SU-DHL-6 (cell line): ENCODE measurements at regions not wholly inside any gene's neighbourhood (a gene's known extent, or its start where the extent isn't known, plus 50 kb on each side); places are given as distances from the start of the nearest gene placed in this dataset.
"Not testable (repeated sequence)": the region's sequence is repeated elsewhere in the genome, so short reads cannot be mapped to it uniquely, and the experiment has no call there.

ENCODE experiments used
- H2AFZ ChIP-seq: fragments of 200-600 bp; sonication (generic); 2 replicates; pipeline ENCODE4 v1.6.1; 2014; ENCODE audit warnings: low read depth, mild to moderate bottlenecking, moderate library complexity, mixed read lengths, antibody characterized with exemption, low read length; ENCODE audit not compliant: severe bottlenecking
- H3F3A ChIP-seq: fragments of 200-600 bp; shearing (Covaris generic); 2 replicates; pipeline ENCODE4 v1.6.0; 2016; ENCODE audit warnings: antibody characterized with exemption, mild to moderate bottlenecking; ENCODE audit not compliant: insufficient read depth
- H3K27ac ChIP-seq: fragments of 200-600 bp; sonication (generic); 2 replicates; pipeline ENCODE4 v1.5.1; 2016; ENCODE audit warnings: low read depth, mild to moderate bottlenecking, low read length, moderate library complexity, mixed read lengths
- H3K27me3 ChIP-seq: fragments of 200-600 bp; sonication (generic), shearing (Covaris generic); 2 replicates; pipeline ENCODE4 v1.6.0; 2014; ENCODE audit warnings: mild to moderate bottlenecking, low read length
- H3K36me3 ChIP-seq: fragments of 200-600 bp; sonication (generic); 2 replicates; pipeline ENCODE4 v1.6.1; 2014; ENCODE audit warnings: mild to moderate bottlenecking, low read length, mixed read lengths
- H3K4me2 ChIP-seq: fragments of 300-600, 200-600 bp; shearing (Covaris generic), sonication (generic); 2 replicates; pipeline ENCODE4 v1.6.0; 2014; ENCODE audit warnings: low read length, low read depth, mild to moderate bottlenecking; ENCODE audit not compliant: poor library complexity, severe bottlenecking
- H3K4me3 ChIP-seq: fragments of 200-600 bp; sonication (generic); 2 replicates; pipeline ENCODE4 v1.5.1; 2014; ENCODE audit warnings: antibody characterized with exemption, low read length, mild to moderate bottlenecking, mixed read lengths; ENCODE audit not compliant: insufficient read depth, poor library complexity, severe bottlenecking
- H3K79me2 ChIP-seq: fragments of 200-600 bp; sonication (generic); 2 replicates; pipeline ENCODE4 v1.6.1; 2014; ENCODE audit warnings: mild to moderate bottlenecking, low read length, moderate library complexity; ENCODE audit not compliant: insufficient read depth
- H3K9ac ChIP-seq: fragments of 200-600 bp; sonication (generic); 2 replicates; pipeline ENCODE4 v1.7.0; 2014; ENCODE audit warnings: mild to moderate bottlenecking, low read length
- H3K9me2 ChIP-seq: fragments of 200-600 bp; sonication (generic); replicated peaks from 2 replicates; pipeline ENCODE4 v1.6.1; 2014; ENCODE audit warnings: low read length; ENCODE audit not compliant: insufficient read depth
- H3K9me3 ChIP-seq: fragments of 200-600 bp; sonication (generic); 2 replicates; pipeline ENCODE4 v1.6.1; 2014; ENCODE audit warnings: low read length, mixed read lengths; ENCODE audit not compliant: insufficient read depth
- H4K20me1 ChIP-seq: fragments of 200-600 bp; sonication (generic); 2 replicates; pipeline ENCODE4 v1.6.1; 2014; ENCODE audit warnings: low read depth, mild to moderate bottlenecking, antibody characterized with exemption, low read length, moderate library complexity, mixed read lengths
- EZH2phosphoT487 ChIP-seq: fragments of 200-600 bp; sonication (generic), shearing (Covaris generic); conservative IDR thresholded peaks from 2 replicates; pipeline ENCODE4 v1.6.1; 2018; ENCODE audit warnings: mild to moderate bottlenecking, antibody characterized with exemption, low read length, moderate library complexity, mixed read lengths
- TF ChIP-seq, protein P1 (sequence below): fragments of 200-600 bp; sonication (generic); IDR thresholded peaks from one replicate; pipeline ENCODE4 v1.5.1; 2017; ENCODE audit warnings: antibody characterized with exemption, mild to moderate bottlenecking, low read length, moderate library complexity; ENCODE audit not compliant: insufficient read depth, poor library complexity, severe bottlenecking

DNA sequence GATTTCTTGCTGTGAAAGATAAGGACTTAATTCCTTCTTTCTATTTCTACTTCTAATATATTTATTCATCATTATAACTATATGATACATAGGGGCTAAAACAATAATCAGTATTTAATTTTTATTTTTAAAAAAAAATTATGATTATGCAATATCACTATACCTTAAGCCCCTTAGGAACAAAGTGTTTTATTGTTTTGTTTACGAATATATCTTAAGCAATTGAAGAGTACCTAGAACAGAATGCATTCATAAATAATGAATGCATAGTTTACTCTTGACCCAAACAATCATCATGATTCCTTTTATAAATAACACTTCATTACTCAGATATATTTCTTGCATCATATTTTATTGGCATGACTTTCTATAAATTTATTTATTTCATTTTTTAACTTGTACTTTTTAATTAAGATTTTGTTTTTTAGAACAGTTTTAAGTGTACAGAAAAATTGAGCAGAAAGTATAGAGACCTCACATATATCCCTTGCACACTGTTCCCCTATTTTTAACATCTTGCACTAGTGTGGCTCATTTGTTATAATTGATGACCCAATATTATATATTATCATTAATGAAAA lies 339.9 kb upstream of the SPRY2 start:
- no peak overlapping the region for H2AFZ ChIP-seq
- no peaks in the 10 kb centered on the region for H4K20me1 ChIP-seq
- H3K9me3 ChIP-seq, result no peaks in the 10 kb centered on the region
- H3K27ac ChIP-seq, result no peak overlapping the region
- H3K4me3 ChIP-seq, result no peak overlapping the region
- H3K27me3 ChIP-seq, result no peaks in the 10 kb centered on the region
- H3K36me3 ChIP-seq, result no peaks in the 10 kb centered on the region
- H3K9ac ChIP-seq, result no peak overlapping the region
- no peaks in the 10 kb centered on the region for H3K79me2 ChIP-seq
- no peak overlapping the region for H3K4me2 ChIP-seq
- TF ChIP-seq EZH2phosphoT487, result no peak
- TF ChIP-seq, protein P1, sequence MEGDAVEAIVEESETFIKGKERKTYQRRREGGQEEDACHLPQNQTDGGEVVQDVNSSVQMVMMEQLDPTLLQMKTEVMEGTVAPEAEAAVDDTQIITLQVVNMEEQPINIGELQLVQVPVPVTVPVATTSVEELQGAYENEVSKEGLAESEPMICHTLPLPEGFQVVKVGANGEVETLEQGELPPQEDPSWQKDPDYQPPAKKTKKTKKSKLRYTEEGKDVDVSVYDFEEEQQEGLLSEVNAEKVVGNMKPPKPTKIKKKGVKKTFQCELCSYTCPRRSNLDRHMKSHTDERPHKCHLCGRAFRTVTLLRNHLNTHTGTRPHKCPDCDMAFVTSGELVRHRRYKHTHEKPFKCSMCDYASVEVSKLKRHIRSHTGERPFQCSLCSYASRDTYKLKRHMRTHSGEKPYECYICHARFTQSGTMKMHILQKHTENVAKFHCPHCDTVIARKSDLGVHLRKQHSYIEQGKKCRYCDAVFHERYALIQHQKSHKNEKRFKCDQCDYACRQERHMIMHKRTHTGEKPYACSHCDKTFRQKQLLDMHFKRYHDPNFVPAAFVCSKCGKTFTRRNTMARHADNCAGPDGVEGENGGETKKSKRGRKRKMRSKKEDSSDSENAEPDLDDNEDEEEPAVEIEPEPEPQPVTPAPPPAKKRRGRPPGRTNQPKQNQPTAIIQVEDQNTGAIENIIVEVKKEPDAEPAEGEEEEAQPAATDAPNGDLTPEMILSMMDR, result no peak
- no peaks in the 10 kb centered on the region for H3F3A ChIP-seq
- no peaks in the 10 kb centered on the region for H3K9me2 ChIP-seq

DNA sequence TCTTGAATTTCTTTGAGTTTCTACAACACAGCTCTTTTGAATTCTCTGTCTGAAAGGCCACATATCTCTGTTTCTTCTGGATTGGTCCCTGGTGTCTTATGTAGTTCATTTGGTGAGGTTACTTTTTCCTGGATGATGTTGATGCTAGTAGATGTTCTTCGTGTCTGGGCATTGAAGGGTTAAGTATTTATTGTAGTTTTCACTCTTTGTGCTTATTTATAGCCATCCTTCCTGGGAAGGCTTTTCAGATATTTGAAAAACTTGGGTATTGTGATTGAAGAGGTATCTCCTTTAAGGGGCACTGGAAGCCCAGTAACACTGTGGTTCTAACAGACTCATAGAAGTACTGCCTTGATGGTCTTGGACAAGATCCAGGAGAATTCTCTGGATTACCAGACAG lies 338.5 kb upstream of the SPRY2 start:
- H3K9me2 ChIP-seq, result no peaks in the 10 kb centered on the region
- TF ChIP-seq, protein P1, result no peak
- no peak for TF ChIP-seq EZH2phosphoT487
- no peak overlapping the region for H3K9ac ChIP-seq
- no peaks in the 10 kb centered on the region for H3F3A ChIP-seq
- H3K27me3 ChIP-seq, result no peaks in the 10 kb centered on the region
- no peak overlapping the region for H3K4me3 ChIP-seq
- no peak overlapping the region for H3K4me2 ChIP-seq
- H4K20me1 ChIP-seq, result no peaks in the 10 kb centered on the region
- no peaks in the 10 kb centered on the region for H3K79me2 ChIP-seq
- H2AFZ ChIP-seq, result no peak overlapping the region
- no peaks in the 10 kb centered on the region for H3K9me3 ChIP-seq
- no peak overlapping the region for H3K27ac ChIP-seq
- H3K36me3 ChIP-seq, result no peaks in the 10 kb centered on the region

DNA sequence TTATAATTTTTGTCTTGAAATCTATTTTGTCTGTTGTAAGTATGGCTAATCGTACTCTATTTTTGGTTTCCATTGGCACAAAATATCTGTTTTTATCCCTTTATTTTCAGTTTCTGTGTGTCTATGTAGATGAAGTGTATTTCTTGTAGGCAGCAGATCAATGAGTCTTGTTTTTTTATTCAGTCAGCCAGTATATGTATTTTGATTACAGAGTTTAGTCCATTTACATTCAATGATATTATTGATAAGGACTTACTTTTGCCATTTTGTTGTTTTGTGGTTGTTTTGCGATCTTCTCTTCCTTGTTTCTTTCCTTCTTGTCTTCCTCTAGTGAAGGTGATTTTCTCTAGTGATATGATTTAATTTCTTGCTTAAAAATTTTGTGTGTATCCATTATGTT lies 336.3 kb upstream of the SPRY2 start:
- no peak overlapping the region for H3K9ac ChIP-seq
- H3K79me2 ChIP-seq, result no peaks in the 10 kb centered on the region
- H3F3A ChIP-seq, result no peaks in the 10 kb centered on the region
- H3K9me3 ChIP-seq, result no peaks in the 10 kb centered on the region
- H3K4me3 ChIP-seq, result no peak overlapping the region
- no peaks in the 10 kb centered on the region for H4K20me1 ChIP-seq
- H3K9me2 ChIP-seq, result no peaks in the 10 kb centered on the region
- no peak overlapping the region for H3K4me2 ChIP-seq
- H3K27ac ChIP-seq, result no peak overlapping the region
- H3K36me3 ChIP-seq, result no peaks in the 10 kb centered on the region
- TF ChIP-seq EZH2phosphoT487, result no peak
- TF ChIP-seq, protein P1, result no peak
- no peak overlapping the region for H2AFZ ChIP-seq
- no peaks in the 10 kb centered on the region for H3K27me3 ChIP-seq

DNA sequence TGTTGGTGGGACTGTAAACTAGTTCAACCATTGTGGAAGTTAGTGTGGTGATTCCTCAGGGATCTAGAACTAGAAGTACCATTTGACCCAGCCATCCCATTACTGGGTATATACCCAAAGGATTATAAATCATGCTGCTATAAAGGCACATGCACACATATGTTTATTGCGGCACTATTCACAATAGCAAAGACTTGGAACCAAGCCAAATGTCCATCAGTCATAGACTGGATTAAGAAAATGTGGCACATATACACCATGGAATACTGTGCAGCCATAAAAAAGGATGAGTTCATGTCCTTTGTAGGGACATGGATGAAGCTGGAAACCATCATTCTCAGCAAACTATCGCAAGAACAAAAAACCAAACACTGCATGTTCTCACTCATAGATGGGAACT lies 334.5 kb upstream of the SPRY2 start:
- H3K4me2 ChIP-seq, H3K9ac ChIP-seq, H3K9me3 ChIP-seq, H3K27me3 ChIP-seq, H3F3A ChIP-seq, H3K36me3 ChIP-seq, H3K27ac ChIP-seq, H3K4me3 ChIP-seq, H3K9me2 ChIP-seq, H3K79me2 ChIP-seq, H2AFZ ChIP-seq, H4K20me1 ChIP-seq: not testable (repeated sequence)
